ENCODE measurements at regions not wholly inside any gene's neighbourhood (a gene's known extent, or its start where the extent isn't known, plus 50 kb on each side); places are given as distances from the start of the nearest gene placed in this dataset.

- H3K27ac ChIP-seq (ENCODE audit: low read depth, low read length, severe bottlenecking) = no peak overlapping the region
- H3K4me1 ChIP-seq (ENCODE audit: control insufficient read depth, insufficient read depth, low read length, poor library complexity, severe bottlenecking) = no peaks in the 10 kb centered on the region
- no peak overlapping the region for H3K4me3 ChIP-seq (ENCODE audit: extremely low read depth, insufficient read depth, low read length, poor library complexity, severe bottlenecking)
- H3K9me3 ChIP-seq (ENCODE audit: control insufficient read depth, low read length) = no peaks in the 10 kb centered on the region
- WGBS, 2 experiments (ENCODE audit: insufficient coverage in 2 of 2) = 67 to 93% methylated on average over 1 to 2 of the region's 2 CpGs
- H3K36me3 ChIP-seq (ENCODE audit: control insufficient read depth, insufficient read depth, low read length) = no peaks in the 10 kb centered on the region
Measured at GRCh38 chr14:40133463-40133862, 701.2 kb upstream of the FBXO33 start.

- H3K36me3 ChIP-seq (ENCODE audit: control insufficient read depth, insufficient read depth, low read length) = no peaks in the 10 kb centered on the region
- H3K4me3 ChIP-seq (ENCODE audit: extremely low read depth, insufficient read depth, low read length, poor library complexity, severe bottlenecking) = no peak overlapping the region
Measured at GRCh38 chr14:40129159-40129558, 696.9 kb upstream of the FBXO33 start.

GRCh38 chr14:40123816-40124215, 691.6 kb upstream of the FBXO33 start:
- no peak overlapping the region for H3K4me3 ChIP-seq (ENCODE audit: extremely low read depth, insufficient read depth, low read length, poor library complexity, severe bottlenecking)
- H3K36me3 ChIP-seq (ENCODE audit: control insufficient read depth, insufficient read depth, low read length) = no peaks in the 10 kb centered on the region
- no peak overlapping the region for H3K27ac ChIP-seq (ENCODE audit: low read depth, low read length, severe bottlenecking)
- peaks cover 4% of the 10 kb centered on the region for H3K4me1 ChIP-seq (ENCODE audit: control insufficient read depth, insufficient read depth, low read length, poor library complexity, severe bottlenecking)
- H3K9me3 ChIP-seq (ENCODE audit: control insufficient read depth, low read length) = no peaks in the 10 kb centered on the region
- 92 to 100% methylated on average over 1 to 2 of the region's 2 CpGs for WGBS, 2 experiments (ENCODE audit: insufficient coverage in 2 of 2)

More at GRCh38 chr14:40129159-40129558, 696.9 kb upstream of the FBXO33 start:
- no peaks in the 10 kb centered on the region for H3K4me1 ChIP-seq (ENCODE audit: control insufficient read depth, insufficient read depth, low read length, poor library complexity, severe bottlenecking)
- no peak overlapping the region for H3K27ac ChIP-seq (ENCODE audit: low read depth, low read length, severe bottlenecking)
- no peaks in the 10 kb centered on the region for H3K9me3 ChIP-seq (ENCODE audit: control insufficient read depth, low read length)

GRCh38 chr14:40122968-40123648, 690.9 kb upstream of the FBXO33 start:
- peak overlapping the region; percentile 78 for H3K27ac ChIP-seq (ENCODE audit: low read depth, low read length, severe bottlenecking)
- H3K9me3 ChIP-seq (ENCODE audit: control insufficient read depth, low read length) = no peaks in the 10 kb centered on the region
- peaks cover 4% of the 10 kb centered on the region for H3K4me1 ChIP-seq (ENCODE audit: control insufficient read depth, insufficient read depth, low read length, poor library complexity, severe bottlenecking)
- H3K36me3 ChIP-seq (ENCODE audit: control insufficient read depth, insufficient read depth, low read length) = no peaks in the 10 kb centered on the region
- no peak overlapping the region for H3K4me3 ChIP-seq (ENCODE audit: extremely low read depth, insufficient read depth, low read length, poor library complexity, severe bottlenecking)
- 50% methylated on average over 1 of the region's 2 CpGs; no CpG with 5 or more reads in 1 of the 2 experiments for WGBS, 2 experiments (ENCODE audit: insufficient coverage in 2 of 2)

- H3K36me3 ChIP-seq (ENCODE audit: control insufficient read depth, insufficient read depth, low read length) = no peaks in the 10 kb centered on the region
- no peak overlapping the region for H3K4me3 ChIP-seq (ENCODE audit: extremely low read depth, insufficient read depth, low read length, poor library complexity, severe bottlenecking)
- H3K27ac ChIP-seq (ENCODE audit: low read depth, low read length, severe bottlenecking) = no peak overlapping the region
- no CpG with 5 or more reads among the region's 2 CpGs for WGBS, 2 experiments (ENCODE audit: insufficient coverage in 2 of 2)
- H3K9me3 ChIP-seq (ENCODE audit: control insufficient read depth, low read length) = no peaks in the 10 kb centered on the region
- peaks cover 4% of the 10 kb centered on the region for H3K4me1 ChIP-seq (ENCODE audit: control insufficient read depth, insufficient read depth, low read length, poor library complexity, severe bottlenecking)
Measured at GRCh38 chr14:40119765-40120164, 687.5 kb upstream of the FBXO33 start.

GRCh38 chr14:40119321-40119720, 687.1 kb upstream of the FBXO33 start:
- no peaks in the 10 kb centered on the region for H3K9me3 ChIP-seq (ENCODE audit: control insufficient read depth, low read length)
- peak overlapping the region; percentile 29 for H3K27ac ChIP-seq (ENCODE audit: low read depth, low read length, severe bottlenecking)
- H3K4me3 ChIP-seq (ENCODE audit: extremely low read depth, insufficient read depth, low read length, poor library complexity, severe bottlenecking) = no peak overlapping the region
- H3K36me3 ChIP-seq (ENCODE audit: control insufficient read depth, insufficient read depth, low read length) = no peaks in the 10 kb centered on the region
- 86 to 89% methylated on average over 1 to 2 of the region's 4 CpGs for WGBS, 2 experiments (ENCODE audit: insufficient coverage in 2 of 2)
- H3K4me1 ChIP-seq (ENCODE audit: control insufficient read depth, insufficient read depth, low read length, poor library complexity, severe bottlenecking) = peaks cover 4% of the 10 kb centered on the region

GRCh38 chr14:40115583-40115982, 683.4 kb upstream of the FBXO33 start:
- no peaks in the 10 kb centered on the region for H3K9me3 ChIP-seq (ENCODE audit: control insufficient read depth, low read length)
- peaks cover 4% of the 10 kb centered on the region for H3K4me1 ChIP-seq (ENCODE audit: control insufficient read depth, insufficient read depth, low read length, poor library complexity, severe bottlenecking)
- H3K27ac ChIP-seq (ENCODE audit: low read depth, low read length, severe bottlenecking) = no peak overlapping the region
- H3K4me3 ChIP-seq (ENCODE audit: extremely low read depth, insufficient read depth, low read length, poor library complexity, severe bottlenecking) = no peak overlapping the region
- no peaks in the 10 kb centered on the region for H3K36me3 ChIP-seq (ENCODE audit: control insufficient read depth, insufficient read depth, low read length)
- WGBS, 2 experiments (ENCODE audit: insufficient coverage in 2 of 2) = no CpG with 5 or more reads among the region's 1 CpG

GRCh38 chr14:40113671-40114070, 681.4 kb upstream of the FBXO33 start:
- H3K36me3 ChIP-seq (ENCODE audit: control insufficient read depth, insufficient read depth, low read length) = no peaks in the 10 kb centered on the region
- no peaks in the 10 kb centered on the region for H3K4me1 ChIP-seq (ENCODE audit: control insufficient read depth, insufficient read depth, low read length, poor library complexity, severe bottlenecking)
- no peak overlapping the region for H3K27ac ChIP-seq (ENCODE audit: low read depth, low read length, severe bottlenecking)
- no peak overlapping the region for H3K4me3 ChIP-seq (ENCODE audit: extremely low read depth, insufficient read depth, low read length, poor library complexity, severe bottlenecking)
- H3K9me3 ChIP-seq (ENCODE audit: control insufficient read depth, low read length) = no peaks in the 10 kb centered on the region

- WGBS, 2 experiments (ENCODE audit: insufficient coverage in 2 of 2) = 88% methylated on average over 1 of the region's 1 CpG; no CpG with 5 or more reads in 1 of the 2 experiments
- Histone ChIP-seq H3K9me3 (ENCODE audit: control insufficient read depth, low read length) (no peaks in the 10 kb centered on the region), H3K27ac (ENCODE audit: low read depth, low read length, severe bottlenecking) (no peak overlapping the region), H3K36me3 (ENCODE audit: control insufficient read depth, insufficient read depth, low read length) (no peaks in the 10 kb centered on the region), H3K4me3 (ENCODE audit: extremely low read depth, insufficient read depth, low read length, poor library complexity, severe bottlenecking) (no peak overlapping the region), H3K4me1 (ENCODE audit: control insufficient read depth, insufficient read depth, low read length, poor library complexity, severe bottlenecking) (no peaks in the 10 kb centered on the region)
Measured at GRCh38 chr14:40100544-40101196, 668.4 kb upstream of the FBXO33 start.

GRCh38 chr14:40099316-40099715, 667.1 kb upstream of the FBXO33 start:
- Histone ChIP-seq H3K36me3 (ENCODE audit: control insufficient read depth, insufficient read depth, low read length) (no peaks in the 10 kb centered on the region), H3K27ac (ENCODE audit: low read depth, low read length, severe bottlenecking) (no peak overlapping the region), H3K4me1 (ENCODE audit: control insufficient read depth, insufficient read depth, low read length, poor library complexity, severe bottlenecking) (no peaks in the 10 kb centered on the region), H3K9me3 (ENCODE audit: control insufficient read depth, low read length) (no peaks in the 10 kb centered on the region), H3K4me3 (ENCODE audit: extremely low read depth, insufficient read depth, low read length, poor library complexity, severe bottlenecking) (no peak overlapping the region)
- 80 to 92% methylated on average over 1 of the region's 2 CpGs for WGBS, 2 experiments (ENCODE audit: insufficient coverage in 2 of 2)

- H3K9me3 ChIP-seq (ENCODE audit: control insufficient read depth, low read length) = no peaks in the 10 kb centered on the region
- H3K4me3 ChIP-seq (ENCODE audit: extremely low read depth, insufficient read depth, low read length, poor library complexity, severe bottlenecking) = no peak overlapping the region
- no peak overlapping the region for H3K27ac ChIP-seq (ENCODE audit: low read depth, low read length, severe bottlenecking)
- H3K36me3 ChIP-seq (ENCODE audit: control insufficient read depth, insufficient read depth, low read length) = no peaks in the 10 kb centered on the region
- no CpG with 5 or more reads among the region's 3 CpGs for WGBS, 2 experiments (ENCODE audit: insufficient coverage in 2 of 2)
- no peaks in the 10 kb centered on the region for H3K4me1 ChIP-seq (ENCODE audit: control insufficient read depth, insufficient read depth, low read length, poor library complexity, severe bottlenecking)
Measured at GRCh38 chr14:40098468-40098867, 666.2 kb upstream of the FBXO33 start.

Data from mesodermal cell (in vitro differentiated cells).